SK-N-MC (cell line): ENCODE measurements at regions not wholly inside any gene's neighbourhood (a gene's known extent, or its start where the extent isn't known, plus 50 kb on each side); places are given as distances from the start of the nearest gene placed in this dataset.
"Not testable (repeated sequence)": the region's sequence is repeated elsewhere in the genome, so short reads cannot be mapped to it uniquely, and the experiment has no call there.

ENCODE experiments used
- EZH2 ChIP-seq: fragments of 200-600 bp; sonication (generic); IDR thresholded peaks from one replicate; pipeline ENCODE4 v1.6.1; 2017; ENCODE audit warnings: antibody characterized with exemption
- FOXP2 ChIP-seq: optimal IDR thresholded peaks from 2 replicates; pipeline ENCODE3; 2011; ENCODE audit warnings: mild to moderate bottlenecking, moderate library complexity; ENCODE audit not compliant: insufficient read depth; ENCODE audit errors: extremely low read length, control extremely low read depth
- POLR2AphosphoS5 ChIP-seq: IDR thresholded peaks from 2 replicates; pipeline ENCODE4 v1.6.1; 2012; ENCODE audit warnings: mild to moderate bottlenecking, low read depth, low read length, borderline replicate concordance

DNA sequence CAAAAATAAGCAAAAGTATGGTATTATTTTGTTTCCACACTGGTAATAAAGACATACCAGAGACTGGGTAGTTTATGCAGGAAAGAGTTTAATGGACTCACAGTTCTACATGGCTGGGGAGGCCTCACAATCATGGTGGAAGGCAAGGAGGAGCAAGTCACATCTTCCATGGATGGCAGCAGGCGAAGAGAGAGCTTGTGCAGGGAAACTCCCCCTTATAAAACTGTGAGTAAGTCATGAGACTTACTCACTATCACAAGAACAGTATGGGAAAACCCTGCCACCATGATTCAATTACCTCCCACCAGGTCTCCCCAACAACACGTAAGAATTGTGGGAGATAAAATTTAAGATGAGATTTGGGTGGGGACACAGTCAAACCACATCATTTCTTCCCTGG is 1283.2 kb upstream of the TMEM132C start:
- TF ChIP-seq POLR2AphosphoS5, EZH2, FOXP2: not testable (repeated sequence)
